ENCODE measurements at regions not wholly inside any gene's neighbourhood (a gene's known extent, or its start where the extent isn't known, plus 50 kb on each side); places are given as distances from the start of the nearest gene placed in this dataset.
"Not testable (repeated sequence)": the region's sequence is repeated elsewhere in the genome, so short reads cannot be mapped to it uniquely, and the experiment has no call there.

DNA sequence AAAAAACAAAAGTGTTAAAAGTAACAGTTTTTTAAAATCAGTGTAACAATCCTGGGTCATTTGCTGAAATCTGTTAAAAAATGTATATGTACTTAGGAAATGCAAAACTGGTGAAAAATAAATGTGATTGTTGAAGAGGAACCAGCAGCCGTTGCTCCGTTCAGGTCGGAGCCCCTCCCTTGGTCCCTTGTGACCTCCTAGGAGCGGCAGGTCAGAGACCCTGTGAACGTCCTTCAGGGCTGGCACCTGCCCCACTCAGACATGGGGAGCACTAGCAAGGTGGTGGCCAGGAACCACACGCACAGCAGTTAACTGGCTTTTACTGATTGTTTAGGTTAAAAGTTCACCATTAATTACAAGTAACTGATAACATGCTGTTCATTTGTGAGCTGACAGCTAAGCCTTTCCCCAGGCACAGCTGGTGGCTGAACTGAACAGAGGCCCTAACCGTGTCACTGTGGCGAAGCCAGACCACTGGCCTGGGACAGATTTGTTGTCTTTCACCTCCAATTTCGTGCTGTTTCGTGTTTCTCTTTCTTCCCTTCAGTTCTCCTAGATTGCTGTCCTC, 159.2 kb upstream of the ALKAL2 start:
- DNase-seq (ENCODE audit: low spot score), result no peak

DNA sequence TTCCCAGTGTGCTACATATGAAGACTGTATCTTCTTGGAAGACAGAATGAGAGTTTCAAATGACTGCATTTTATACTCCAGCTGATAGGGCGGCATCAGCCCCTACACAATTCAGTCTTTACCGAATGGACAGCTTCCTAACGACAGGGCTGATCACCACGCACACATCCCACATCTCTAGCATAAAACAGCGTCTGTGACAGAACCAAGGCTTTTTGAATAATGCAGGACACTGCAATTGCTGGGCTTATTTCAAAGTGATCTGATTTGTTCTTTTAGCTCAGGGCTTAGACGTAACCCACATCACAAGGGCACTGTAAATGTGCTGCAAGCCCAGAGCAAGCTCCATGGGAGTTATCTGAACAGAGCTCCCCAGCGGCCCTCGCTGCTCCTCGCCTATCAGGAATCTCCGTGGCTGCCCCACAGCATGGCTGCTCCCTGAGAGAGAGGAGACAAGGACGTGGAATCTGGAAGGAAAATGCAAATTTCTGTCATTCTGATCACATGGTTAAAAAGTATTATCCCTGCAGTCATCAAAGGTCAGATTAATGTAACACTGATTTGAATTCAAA, 158.5 kb upstream of the ALKAL2 start:
- DNase-seq (ENCODE audit: low spot score), result no peak

DNA sequence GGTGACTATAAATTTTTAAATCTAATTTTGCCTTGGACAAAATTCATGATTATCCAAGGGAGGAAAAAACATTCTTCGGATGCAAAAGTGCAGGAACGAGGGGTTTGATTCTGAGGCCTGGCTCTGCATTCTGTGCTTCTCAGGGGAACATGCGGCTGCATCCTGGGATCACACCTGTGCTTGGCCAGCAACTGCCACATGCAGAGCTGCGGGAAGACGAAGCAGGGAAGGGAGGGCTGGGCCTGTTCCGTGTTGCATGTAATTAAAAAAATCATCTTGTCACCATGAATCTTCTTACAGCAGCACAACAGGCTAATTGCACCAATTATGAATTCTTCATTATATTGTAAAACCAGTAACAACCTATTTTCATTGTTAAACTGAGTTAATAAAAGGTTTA, 158.0 kb upstream of the ALKAL2 start:
- no peak for DNase-seq (ENCODE audit: low spot score)

DNA sequence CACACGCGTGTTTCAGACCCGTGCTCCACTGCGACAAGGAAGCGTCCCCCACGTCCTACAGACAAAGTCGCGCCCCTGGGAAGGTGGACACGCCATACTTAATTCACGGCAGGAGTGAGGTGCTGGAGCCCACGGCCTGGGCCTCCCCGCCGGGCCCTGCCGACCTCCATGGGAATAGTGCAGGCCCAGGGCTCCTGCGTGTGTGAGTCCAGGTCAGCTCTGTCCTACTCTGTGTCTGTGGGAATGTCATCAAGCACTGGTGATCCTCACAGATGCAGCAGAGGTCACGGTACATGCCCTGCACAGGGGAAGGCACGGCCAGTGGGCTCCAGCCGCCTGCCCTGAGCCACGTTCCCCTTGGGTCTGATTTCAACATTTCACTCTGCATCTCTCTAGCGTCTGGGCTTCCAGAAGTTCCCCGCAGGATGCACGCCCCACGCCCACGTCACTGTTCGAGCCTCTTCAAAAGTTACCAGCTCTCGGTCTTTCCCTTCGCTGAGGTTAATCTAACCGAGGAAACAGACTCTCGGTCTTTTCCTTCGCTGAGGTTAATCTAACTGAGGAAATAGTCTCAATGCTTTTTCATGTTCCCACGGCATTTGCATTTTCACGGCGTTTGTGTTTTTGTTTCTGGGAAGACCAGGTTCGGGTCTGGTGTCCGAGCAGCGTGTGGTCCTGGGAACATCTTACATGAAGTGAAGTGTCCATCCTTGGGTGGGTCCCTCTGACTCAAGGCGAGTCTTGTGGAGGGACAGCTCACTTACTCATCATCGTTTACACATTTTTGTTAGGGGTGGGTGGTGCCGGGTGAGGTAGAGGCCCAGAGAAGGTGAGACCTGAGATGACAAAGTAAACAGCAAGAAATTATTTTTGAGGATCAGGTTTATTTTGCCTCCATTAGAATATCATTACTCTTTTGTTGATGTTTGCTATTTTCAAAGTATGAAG, 157.3 kb upstream of the ALKAL2 start:
- no peak for DNase-seq (ENCODE audit: low spot score)

DNA sequence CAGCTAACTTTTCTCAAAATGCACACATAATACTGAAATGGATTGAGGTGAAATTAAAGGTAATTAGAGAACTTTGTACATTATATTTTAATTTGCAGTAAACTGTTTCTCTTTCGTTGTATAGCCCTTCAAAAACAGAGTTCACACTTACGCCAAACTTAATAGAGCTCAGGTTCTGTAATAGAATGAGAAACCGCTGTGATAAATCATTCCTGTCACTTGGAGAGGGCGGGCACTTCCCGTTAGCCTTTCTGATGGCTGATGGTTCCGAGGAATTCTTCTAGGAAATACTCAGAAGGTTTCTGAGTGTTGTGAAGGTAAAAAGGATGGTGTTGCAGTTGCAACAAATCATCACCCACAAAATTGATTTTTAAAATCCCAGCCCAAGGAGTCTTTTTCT, 155.8 kb upstream of the ALKAL2 start:
- no peak for DNase-seq (ENCODE audit: low spot score)

DNA sequence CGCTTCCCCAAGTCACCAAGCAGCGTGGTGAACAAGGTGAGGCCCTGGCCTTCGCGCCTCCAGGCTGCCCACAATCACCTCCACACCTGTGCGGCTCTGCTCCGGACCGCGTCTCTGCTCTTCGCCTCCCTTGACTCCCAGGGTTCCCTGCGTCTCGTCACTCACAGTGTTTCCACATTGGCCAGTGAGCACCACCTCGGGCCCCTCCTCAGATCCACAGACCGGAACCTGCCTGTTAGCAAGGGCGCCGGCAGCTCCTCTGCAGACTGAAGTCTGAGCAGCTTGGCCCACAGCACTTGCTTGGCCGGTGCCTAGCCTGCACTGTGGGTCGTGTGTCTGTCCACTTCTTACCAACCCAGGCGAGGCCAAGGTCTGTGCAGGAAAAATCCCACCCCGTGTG, 155.3 kb upstream of the ALKAL2 start:
- no peak for DNase-seq (ENCODE audit: low spot score)

DNA sequence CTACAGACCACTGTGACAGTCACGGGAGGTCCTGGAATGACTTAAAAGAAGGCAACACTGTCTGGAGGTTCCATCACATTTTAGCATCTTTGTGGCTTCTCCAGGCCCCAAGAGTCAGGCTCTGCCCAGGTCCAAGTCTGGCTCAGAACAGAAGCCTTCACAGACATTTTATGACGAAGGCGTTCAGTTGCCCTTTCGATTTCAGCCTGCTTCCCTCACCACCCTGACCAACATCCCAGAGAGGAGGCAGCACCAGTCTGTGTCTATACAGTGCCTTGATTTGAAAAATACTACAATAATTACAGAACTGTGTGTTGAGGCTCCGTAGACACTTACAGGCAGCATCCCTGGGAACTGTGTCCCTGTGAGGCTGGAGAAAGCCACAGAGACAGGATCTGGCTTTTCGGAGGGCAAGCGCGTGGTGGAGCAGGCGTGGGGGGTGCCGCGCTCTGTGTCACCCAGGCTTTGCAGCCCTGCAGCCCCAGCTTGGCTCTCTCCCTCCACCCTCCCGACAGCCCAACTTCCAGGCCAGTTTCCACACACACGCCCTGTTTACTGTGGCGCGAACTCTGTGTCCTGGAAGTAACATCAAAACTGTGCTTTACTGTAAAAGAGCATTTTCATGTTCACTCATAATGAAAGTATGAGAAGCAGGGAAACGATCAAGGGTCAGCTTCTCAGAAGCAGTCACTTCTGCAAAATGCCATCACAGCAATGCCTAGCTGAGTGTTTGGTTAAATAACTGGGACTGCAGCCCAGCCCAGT, 153.5 kb upstream of the ALKAL2 start:
- DNase-seq (ENCODE audit: low spot score), result no peak

DNA sequence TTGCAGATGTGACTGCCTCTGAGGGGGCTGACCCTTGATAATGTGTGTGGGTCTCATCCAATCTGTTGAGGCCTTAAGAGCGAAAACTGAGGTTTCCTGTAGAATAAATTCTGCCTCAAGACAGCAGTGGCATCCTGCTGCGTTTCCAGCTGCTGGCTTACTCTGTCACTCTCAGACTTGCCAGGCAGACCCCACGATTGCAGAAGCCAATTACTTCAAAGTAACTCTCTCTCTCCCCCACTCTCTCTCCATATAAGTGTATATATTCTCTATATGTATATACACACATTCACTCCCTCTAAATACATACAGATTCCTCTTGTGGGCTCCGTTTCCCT, 152.5 kb upstream of the ALKAL2 start:
- no peak for DNase-seq (ENCODE audit: low spot score)

DNA sequence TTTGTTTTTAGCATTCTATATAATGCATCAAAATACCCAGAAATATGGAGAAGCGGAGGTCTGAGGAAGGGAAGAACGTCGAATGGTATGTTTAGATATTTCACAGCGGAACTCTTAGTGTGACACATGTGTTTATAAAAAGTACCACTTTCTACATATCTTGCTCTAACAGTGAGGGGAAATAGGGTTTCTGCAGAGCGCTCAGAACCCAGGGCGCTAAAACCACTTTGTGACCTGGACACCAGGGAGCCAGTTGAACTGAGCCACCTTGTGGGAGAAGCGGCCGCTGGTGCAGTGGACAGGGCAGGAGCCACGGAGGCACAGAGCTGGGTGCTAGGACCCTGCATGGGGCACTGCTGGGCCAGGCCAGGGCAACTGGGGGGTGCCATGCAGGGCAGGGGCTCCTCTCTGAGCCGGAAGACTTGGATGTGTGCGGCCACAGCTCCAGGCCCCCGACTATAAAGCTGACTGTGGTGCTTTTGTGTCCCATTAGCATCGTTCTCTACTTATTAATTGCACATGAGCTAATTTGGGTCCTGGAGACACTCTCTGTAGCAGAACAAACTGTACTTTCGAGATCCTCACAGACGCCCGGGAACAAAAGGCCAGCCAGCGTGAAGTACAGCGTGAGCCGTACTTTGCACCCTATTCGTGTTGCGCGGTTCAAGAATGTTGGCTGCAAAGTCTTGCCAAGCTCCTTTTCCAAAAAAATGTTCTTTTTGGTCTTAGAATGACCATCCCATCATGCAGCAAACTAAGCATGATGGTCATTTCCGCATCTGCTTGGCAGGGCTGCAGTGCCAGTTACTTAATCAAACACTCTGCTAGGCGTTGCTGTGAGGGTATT, 151.9 kb upstream of the ALKAL2 start:
- DNase-seq (ENCODE audit: low spot score), result no peak

DNA sequence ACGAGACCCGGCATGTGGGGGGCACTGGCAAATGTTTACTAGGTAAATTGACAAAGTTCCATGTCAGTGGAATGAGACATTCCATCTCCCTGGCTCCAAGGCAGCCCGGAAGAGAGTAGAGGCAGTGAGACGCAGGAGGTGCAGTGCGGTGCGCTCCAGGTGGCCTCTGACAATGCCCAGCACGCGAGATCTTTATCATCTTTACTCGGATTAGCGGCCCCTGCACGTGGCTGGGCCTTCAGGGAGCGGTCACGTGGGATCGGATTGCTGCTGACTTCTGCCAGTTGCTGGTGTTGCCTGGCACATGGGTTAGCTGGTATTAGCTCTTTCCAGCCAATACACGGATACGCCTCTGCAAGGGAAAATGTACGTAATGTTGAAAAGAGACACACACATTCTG, 151.2 kb upstream of the ALKAL2 start:
- DNase-seq (ENCODE audit: low spot score), result no peak

DNA sequence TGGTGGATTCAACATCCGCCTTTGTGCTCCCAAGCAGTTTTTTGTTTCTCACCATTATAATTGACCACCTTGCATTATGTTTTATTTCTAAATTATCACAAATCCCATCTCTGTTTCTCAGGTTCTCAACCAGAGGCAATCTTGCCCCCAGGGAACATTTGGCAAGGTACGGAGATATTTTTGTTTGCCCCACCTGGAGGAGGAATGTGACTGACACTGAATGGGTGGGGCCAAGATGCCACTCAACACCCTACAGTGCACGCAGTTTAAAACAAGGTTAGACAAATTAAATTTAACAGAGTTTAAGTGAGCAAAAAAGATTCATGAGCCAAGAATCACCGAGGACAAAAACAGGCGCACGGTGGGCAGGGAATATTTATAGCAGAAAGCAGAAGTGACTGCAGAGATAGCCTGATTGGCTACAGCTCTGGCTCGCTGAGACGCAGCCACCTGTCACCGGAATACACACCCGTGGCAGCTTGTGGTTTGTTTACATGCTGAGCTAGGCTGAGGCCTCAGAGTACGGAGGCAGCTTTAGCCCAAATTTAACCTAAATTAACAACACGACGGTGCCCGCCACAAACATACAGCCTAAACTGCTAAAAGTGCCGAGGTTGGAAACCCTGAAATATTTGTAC, 150.0 kb upstream of the ALKAL2 start:
- peak; percentile 9 for DNase-seq (ENCODE audit: low spot score)

DNA sequence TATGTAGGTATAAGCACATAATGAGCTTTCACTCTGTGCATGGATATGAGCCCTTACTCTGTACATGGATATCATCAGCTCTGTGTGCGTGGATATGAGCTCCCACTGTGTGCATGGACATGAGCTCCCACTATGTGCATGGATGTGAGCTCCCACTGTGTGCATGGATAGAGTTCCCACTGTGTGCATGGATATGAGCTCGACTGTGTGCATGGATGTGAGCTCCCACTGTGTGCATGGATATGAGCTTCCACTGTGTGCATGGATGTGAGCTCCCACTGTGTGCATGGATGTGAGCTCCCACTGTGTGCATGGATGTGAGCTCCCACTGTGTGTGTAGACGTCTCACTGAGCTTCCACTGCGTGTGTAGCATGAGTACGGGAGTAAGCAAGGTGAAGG, 149.3 kb upstream of the ALKAL2 start:
- DNase-seq (ENCODE audit: low spot score), result no peak

DNA sequence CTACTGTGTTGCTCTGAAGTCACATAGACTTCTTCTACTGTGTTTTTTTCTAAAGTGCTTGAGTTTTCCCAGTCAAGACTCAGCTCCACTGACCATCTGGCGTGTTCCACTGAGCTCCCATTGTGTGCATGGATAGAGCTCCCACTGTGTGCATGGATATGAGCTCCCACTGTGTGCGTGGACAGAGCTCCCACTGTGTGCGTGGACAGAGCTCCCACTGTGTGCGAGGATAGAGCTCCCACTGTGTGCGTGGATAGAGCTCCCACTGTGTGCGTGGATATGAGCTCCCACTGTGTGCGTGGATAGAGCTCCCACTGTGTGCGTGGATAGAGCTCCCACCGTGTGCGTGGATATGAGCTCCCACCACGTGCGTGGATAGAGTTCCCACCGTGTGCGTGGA, 148.3 kb upstream of the ALKAL2 start:
- no peak for DNase-seq (ENCODE audit: low spot score)

DNA sequence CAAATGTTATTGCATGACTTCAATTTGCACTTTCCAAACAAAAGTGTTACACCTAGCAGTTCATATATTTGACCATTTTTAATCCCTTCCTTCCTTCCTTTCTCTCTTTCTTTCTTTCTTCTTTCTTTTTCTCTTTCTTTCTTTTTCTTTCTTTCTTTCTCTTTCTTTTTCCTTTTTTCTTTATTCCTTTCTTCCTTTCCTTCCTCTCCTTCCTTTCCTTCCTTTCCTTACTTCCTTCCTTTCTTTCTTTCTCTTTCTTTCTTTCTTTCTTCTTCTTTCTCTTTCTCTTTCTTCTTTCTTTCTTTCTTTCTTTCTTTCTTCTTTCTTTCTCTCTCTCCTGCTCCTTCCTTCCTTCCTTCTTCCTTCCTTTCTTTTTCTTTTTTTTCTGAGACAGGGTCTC, 146.7 kb upstream of the ALKAL2 start:
- DNase-seq (ENCODE audit: low spot score), result no peak

DNA sequence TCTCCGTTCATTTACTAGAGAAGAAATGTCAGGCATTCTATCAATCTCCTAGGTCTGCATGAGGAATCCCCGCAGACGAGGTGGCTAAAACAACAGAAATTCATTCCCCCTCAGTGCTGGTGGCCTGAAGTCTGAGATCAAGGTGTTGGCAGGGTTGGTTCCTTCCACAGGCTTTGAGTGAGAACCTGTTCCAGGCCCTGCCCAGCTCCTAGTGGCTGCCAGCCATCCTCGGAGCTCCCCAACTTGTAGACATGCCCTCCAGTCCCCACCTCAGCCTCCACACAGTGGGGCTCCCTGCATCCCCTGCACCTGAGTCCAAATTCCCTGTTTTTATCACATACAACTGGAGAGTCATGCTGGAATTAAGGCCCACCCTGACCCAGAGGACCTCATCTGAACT, 145.3 kb upstream of the ALKAL2 start:
- no peak for DNase-seq (ENCODE audit: low spot score)

DNA sequence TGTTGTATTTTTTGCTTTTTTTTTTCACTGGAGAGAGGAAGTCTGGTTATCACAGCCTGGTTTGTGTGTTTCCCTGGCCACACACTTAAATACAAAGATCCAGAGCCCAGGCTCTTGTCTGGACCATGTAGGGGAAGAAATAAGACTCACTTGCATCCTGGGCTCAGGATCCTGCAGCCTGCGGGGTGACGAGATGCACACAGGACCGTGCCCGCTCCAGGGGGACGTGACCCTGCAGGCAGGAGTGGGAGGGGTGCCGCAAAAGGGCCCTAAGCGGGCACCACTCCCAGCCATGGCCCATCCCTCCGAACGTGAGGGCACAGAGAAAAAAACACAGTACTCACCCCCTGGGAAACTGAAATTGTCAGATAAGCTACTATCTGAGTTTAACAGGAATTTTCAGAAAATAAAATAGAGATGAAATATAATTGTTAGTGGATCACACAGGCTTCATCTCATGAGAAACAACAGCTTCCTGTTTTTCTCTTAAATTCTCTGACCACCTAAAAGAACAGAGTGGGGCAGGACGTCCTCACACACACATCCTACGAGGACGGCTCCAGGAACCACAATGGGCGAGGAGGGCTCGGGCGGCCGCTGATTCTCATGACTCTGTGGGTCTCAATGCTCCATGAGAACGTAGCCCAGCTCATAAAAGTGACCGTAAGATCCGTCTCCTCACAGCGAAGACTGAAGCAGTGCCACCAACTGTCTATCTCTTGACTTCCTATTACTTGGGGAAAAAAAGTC, 142.6 kb upstream of the ALKAL2 start:
- DNase-seq (ENCODE audit: low spot score), result no peak

DNA sequence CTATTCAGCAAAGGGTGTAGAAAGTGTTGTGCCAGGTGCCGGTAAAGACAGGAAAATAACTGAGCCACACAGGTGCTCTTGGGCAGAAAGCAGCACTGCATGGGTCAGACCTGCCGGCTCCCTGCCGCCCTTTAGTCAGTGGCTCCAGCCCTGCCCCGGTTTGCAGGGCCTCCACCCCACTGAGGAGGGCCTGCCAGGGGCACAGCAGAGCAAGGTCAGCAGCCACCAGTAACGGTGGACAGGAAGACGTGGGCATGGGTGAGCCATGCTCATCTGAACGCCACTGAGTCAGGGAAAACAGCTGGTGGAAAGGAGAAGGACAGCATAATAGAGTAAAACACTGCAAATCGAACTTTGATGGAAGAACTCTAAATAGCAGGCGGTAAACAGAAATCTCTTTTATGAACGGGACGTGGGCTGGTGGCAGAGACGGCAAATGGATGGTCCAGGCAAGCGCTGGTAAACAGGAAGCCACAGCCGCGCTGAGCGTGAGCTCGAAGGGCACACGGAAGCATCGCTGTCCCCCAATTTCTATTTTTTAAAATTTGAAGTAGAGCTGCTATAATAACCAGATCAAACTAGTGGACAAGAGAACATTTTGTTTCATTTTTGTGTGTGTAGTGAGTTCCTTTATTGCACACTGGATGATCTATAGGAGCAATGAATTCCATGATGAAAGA, 141.8 kb upstream of the ALKAL2 start:
- DNase-seq (ENCODE audit: low spot score), result no peak

DNA sequence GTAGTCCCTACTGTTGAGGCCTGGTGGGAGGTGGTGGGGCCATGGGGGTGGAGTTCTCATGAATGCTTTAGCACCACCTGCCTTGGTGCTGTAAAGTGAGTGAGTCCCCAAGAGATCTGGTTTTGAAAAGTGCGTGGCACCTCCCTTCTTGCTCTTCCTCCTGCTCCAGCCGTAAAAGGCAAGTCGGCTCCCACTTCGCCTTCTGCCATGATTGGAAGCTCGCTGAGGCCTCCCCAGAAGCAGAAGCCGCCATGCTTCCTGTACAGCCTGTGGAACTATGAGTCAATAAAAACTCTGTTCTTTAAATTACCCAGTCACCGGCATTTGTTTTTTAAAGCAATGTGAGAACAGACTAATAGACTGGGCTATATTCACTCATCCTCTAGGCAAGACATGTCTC, 141.3 kb upstream of the ALKAL2 start:
- DNase-seq (ENCODE audit: low spot score), result no peak

DNA sequence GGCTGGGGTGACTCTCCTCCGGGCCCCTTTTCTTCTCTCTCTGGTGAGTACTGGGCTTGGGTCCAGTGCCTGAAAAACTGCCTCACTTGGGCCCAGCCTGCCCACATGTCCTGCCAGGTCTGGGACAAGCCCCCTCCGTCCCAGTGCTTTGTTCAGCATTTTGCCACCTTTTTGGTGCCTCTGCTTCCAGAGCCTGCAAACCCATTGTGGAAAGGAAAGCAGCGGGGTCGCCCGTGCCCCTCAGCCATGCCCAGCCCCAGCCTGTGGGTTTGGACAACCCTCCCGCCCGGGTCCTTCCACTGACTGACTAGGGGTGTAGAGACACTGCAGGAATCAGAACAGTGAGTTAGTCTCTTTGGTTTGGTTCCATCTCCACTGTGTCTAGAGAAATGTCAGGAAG, 140.7 kb upstream of the ALKAL2 start:
- DNase-seq (ENCODE audit: low spot score), result no peak

DNA sequence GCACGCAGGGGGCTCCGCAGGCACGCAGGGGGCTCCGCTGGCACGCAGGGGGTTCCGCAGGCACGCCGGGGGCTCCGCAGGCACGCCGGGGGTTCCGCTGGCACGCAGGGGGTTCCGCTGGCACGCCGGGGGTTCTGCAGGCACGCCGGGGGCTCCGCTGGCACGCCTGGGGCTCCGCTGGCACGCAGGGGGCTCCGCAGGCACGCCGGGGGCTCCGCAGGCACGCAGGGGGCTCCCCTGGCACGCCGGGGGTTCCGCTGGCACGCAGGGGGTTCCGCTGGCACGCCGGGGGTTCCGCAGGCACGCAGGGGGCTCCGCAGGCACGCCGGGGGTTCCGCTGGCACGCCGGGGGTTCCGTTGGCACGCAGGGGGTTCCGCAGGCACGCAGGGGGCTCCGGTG, 138.8 kb upstream of the ALKAL2 start:
- not testable (repeated sequence) for DNase-seq (ENCODE audit: low spot score)

Measured in LoVo (cell line).